ENCODE measurements at regions not wholly inside any gene's neighbourhood (a gene's known extent, or its start where the extent isn't known, plus 50 kb on each side); places are given as distances from the start of the nearest gene placed in this dataset.
"Not testable (repeated sequence)": the region's sequence is repeated elsewhere in the genome, so short reads cannot be mapped to it uniquely, and the experiment has no call there.

DNA sequence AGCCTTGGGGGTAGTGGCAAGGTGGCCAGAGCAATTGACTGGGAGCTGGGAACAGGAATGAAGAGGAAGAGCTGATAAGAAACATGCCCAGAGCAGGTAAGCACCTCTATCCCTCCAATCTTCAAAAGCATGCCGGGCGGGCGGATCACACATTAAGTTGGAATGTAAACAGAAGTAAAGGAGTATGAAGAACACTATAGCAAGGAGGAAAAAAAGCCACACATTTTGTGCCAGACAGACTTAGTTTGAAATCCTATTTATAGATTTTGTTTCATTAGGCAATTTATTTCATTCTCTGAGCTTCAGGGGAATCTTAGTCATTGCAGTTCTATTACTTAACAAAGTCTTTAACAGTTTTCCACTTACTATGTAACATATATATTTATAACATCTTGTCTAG lies 173.9 kb upstream of the TNC start:
- no peak overlapping the region for H3K4me3 ChIP-seq
- no peak overlapping the region for H3K27ac ChIP-seq

DNA sequence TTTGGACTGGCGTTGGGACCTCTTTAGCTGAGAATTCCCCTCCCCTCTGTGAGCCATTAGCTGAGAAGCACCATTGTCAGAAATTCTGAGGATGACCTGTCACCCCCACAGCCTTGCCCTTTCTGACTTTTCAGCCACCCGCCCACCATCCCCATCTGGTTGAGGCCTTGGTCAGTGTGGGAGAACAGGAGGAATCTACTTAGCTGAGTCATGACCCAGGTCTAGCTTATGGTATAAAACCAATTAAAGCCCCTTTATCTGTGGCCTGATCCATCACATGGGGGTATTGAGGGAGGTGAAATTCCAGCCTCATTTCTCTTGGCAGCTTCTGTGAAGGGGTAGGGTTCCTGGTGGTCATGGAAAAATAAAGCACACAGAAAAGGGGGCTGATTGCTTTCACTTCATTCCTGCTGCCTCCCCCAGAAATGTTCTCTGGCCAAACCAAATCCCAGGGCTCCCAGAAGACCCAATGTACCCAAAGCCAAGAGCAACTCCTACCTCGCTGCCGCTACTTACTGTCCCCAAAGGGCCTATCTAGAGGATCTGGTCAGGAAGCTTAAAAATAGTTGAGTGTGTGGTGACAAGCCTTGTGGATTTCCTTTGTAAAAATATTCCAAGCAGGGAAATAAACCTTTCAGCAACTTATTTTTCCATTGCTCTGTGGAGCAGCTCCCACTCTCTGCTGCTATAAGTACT lies 174.8 kb upstream of the TNC start:
- peak overlapping the region in 4 of 21 experiments; percentile 16 to 59 (median 32) for H3K27ac ChIP-seq

GRCh38 chr9:115295734-115296133 lies 177.8 kb upstream of the TNC start:
- no peak overlapping the region for H3K4me3 ChIP-seq
- peak overlapping the region in 2 of 21 experiments; percentile 1 to 4 for H3K27ac ChIP-seq

More for the DNA sequence above, 174.8 kb upstream of the TNC start:
- H3K4me3 ChIP-seq, result no peak overlapping the region

- Histone ChIP-seq H3K27ac (peak overlapping the region in 1 of 21 experiments; percentile 59), H3K4me3 (no peak overlapping the region)
Observed at GRCh38 chr9:115296831-115297565, 179.0 kb upstream of the TNC start.

DNA sequence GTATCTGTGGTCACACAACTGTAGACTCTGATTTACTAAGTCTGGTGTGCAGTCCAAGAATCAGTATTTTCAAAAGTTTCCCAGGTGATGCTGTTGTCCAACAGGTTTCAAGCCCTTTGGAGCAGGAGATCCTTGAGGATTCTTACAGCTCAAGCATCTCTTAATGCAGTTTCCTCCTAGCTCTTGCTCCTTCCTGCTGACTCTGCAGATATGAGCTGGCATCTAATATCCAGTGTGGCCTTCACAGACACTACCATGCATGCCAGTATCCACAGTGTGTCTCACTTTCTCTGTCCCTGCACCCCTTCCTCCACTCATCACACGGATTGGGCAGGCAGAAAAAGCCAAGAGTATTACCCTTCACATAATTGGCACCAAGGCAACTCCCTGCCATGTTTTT lies 182.2 kb upstream of the TNC start:
- no peak overlapping the region for H3K27ac ChIP-seq
- no peak overlapping the region for H3K4me3 ChIP-seq

- no peak overlapping the region for H3K27ac ChIP-seq
- no peak overlapping the region for H3K4me3 ChIP-seq
Observed at GRCh38 chr9:115300874-115301273, 182.9 kb upstream of the TNC start.

GRCh38 chr9:115301581-115301980 lies 183.6 kb upstream of the TNC start:
- H3K4me3 ChIP-seq, result no peak overlapping the region
- no peak overlapping the region for H3K27ac ChIP-seq

- H3K27ac ChIP-seq, result no peak overlapping the region
- H3K4me3 ChIP-seq, result no peak overlapping the region
Observed at GRCh38 chr9:115305543-115305942, 187.6 kb upstream of the TNC start.

DNA sequence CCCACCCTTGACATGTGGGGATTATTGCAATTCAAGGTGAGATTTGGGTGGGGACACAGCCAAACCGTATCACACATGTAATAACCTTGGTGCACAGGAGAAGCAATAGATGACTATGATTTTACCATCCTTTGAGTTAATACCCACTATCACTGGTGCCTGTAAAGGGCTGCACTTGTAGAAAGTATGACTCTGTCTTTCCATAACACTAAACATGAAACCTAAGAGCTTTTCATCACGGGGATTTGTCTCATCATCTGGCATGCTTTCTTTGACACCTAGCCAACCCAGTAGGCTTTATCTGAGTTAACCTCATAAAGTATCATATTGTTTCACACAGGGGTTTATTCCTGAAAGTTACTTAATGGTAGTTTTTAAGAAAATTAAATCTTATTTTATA lies 188.9 kb upstream of the TNC start:
- no peak overlapping the region for H3K4me3 ChIP-seq
- no peak overlapping the region for H3K27ac ChIP-seq

GRCh38 chr9:115313545-115313944 lies 195.6 kb upstream of the TNC start:
- H3K27ac ChIP-seq, result no peak overlapping the region
- H3K4me3 ChIP-seq, result no peak overlapping the region

GRCh38 chr9:115326461-115326860 lies 208.5 kb upstream of the TNC start:
- Histone ChIP-seq H3K4me3 (no peak overlapping the region), H3K27ac (no peak overlapping the region)

GRCh38 chr9:115327436-115328122 lies 209.6 kb upstream of the TNC start:
- Histone ChIP-seq H3K27ac (peak overlapping the region in 9 of 21 experiments; percentile 13 to 66 (median 38)), H3K4me3 (no peak overlapping the region)

DNA sequence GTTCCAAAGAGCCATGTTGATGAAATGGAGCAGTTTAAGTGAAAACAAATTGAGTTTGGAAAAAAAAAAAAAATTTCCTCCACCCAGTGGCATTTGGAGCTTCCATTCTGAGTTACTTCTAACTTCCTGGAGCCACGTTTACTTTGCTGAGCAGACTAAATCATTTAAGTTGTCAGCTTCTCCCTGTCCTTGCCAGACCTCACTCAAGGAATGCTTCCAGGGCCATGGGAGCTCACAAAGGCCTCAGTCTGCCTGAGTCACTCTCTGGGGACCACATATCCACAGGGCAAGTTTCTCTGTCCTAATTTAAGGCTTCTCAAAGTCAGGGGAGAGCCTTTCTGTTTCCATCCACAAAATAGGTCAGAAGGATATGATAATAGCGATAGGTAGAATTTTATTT lies 210.3 kb upstream of the TNC start:
- peak overlapping the region in 7 of 21 experiments; percentile 15 to 66 (median 47) for H3K27ac ChIP-seq

DNA sequence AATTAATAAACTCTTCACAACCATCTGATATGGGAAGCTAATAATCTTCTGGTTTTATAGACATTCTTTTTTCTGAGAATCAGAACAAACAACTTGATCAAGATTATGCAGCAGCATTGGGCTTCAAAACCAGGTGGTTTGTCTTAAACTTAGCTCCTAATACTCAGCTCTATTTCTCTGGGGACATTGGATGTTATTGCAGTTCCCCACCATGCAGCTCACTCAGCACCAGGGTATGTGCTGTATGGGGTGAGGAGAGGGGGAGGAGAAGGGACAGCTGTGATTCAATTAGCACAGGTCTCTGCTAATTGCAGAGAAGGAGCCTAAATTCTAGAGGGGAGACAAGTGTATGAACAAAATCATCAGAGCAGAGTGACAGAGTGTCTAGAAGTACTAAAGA lies 210.7 kb upstream of the TNC start:
- H3K27ac ChIP-seq, result peak overlapping the region in 5 of 21 experiments; percentile 0 to 53 (median 37)
- H3K4me3 ChIP-seq, result no peak overlapping the region

More for the DNA sequence above, 210.3 kb upstream of the TNC start:
- no peak overlapping the region for H3K4me3 ChIP-seq

DNA sequence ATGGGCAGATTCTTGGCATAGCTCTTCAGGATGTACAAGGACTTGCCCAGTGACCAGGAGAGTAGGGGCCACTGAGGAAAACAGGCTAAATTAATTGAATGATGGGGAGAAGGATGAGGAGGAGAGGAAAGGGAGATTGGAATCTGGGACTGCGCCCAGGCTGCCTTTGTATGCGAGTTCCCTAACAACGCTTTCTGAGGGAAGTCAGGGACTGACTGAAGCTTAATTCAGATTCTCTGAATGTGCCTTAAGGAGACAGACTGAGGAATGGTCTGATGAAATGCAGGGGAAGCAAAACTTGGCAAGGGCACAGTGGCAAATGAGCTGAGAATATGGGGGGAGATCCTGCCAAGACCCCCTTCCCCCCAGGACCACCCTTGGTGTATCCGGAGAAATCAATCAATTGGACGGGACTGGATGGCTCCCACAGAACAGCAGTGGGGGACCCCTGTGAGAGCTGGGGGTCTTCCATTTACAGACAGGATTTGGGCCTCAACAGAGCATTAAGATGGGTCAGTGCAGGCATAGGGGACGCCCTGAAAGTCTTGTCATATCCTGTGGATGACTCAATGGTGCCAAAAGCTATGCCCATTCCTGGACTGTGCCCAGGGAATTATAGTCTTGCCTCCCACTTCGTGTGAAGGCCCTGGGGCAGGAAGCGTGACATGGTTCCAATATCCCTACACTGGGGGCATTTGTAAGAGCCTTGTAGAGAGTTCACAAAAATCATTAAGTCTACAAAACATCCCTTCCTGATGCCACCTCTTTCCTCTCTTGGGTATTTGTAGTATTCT lies 215.5 kb upstream of the TNC start:
- no peak overlapping the region for H3K4me3 ChIP-seq
- H3K27ac ChIP-seq, result no peak overlapping the region

DNA sequence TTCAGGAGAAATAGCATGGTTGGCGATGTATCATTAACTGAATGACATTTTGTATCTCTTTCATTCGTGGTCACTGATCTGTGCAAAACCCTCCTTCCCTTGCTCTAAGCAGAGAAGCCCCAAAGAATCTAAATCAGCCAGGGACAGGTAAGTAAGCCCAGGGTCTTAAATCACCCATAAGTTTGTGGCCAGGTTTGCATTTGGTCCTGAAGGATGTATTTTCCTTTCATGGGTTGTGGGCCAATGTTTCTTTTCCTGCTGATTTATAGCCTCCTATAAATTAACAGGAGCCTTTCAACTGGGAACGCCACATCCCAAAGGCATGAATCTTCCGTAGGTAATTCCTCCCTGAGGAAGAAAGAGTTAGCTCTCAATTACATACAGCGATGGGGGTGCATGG lies 217.5 kb upstream of the TNC start:
- Histone ChIP-seq H3K27ac (no peak overlapping the region), H3K4me3 (no peak overlapping the region)

- H3K27ac ChIP-seq, result no peak overlapping the region
Observed at GRCh38 chr9:115340314-115340713, 222.4 kb upstream of the TNC start.

GRCh38 chr9:115341426-115341825 lies 223.5 kb upstream of the TNC start:
- no peak overlapping the region for H3K4me3 ChIP-seq
- no peak overlapping the region for H3K27ac ChIP-seq

More at GRCh38 chr9:115340314-115340713, 222.4 kb upstream of the TNC start:
- H3K4me3 ChIP-seq, result no peak overlapping the region

GRCh38 chr9:115347776-115348175 lies 229.8 kb upstream of the TNC start:
- H3K4me3 ChIP-seq, H3K27ac ChIP-seq: not testable (repeated sequence)

- H3K4me3 ChIP-seq, result not testable (repeated sequence)
- H3K27ac ChIP-seq, result peak overlapping the region in 1 of 21 experiments; percentile 4
Observed at GRCh38 chr9:115348936-115349335, 231.0 kb upstream of the TNC start.
